Mesothelial cell of epicardium (in vitro differentiated cells): ENCODE measurements at regions not wholly inside any gene's neighbourhood (a gene's known extent, or its start where the extent isn't known, plus 50 kb on each side); places are given as distances from the start of the nearest gene placed in this dataset.

Experiments
- DNase-seq, 2 experiments: peaks; one replicate each; pipeline ENCODE4 v3.0.0; 2021; ENCODE audit warnings: low spot score in 2 of 2; ENCODE audit not compliant: unreplicated experiment in 2 of 2
- H3K27ac Mint-ChIP-seq: 2 replicates; pipeline ENCODE4 v1.8.0; 2021; ENCODE audit warnings: mixed read lengths
- H3K27me3 Mint-ChIP-seq: 2 replicates; pipeline ENCODE4 v1.8.0; 2021; ENCODE audit warnings: low read depth, mixed read lengths
- H3K36me3 Mint-ChIP-seq: 2 replicates; pipeline ENCODE4 v1.8.0; 2021; ENCODE audit warnings: mixed read lengths
- H3K4me1 Mint-ChIP-seq: 2 replicates; pipeline ENCODE4 v1.8.0; 2021; ENCODE audit warnings: mixed read lengths
- H3K4me3 Mint-ChIP-seq: 2 replicates; pipeline ENCODE4 v1.8.0; 2021; ENCODE audit warnings: mild to moderate bottlenecking, moderate library complexity, mixed read lengths
- H3K9me3 Mint-ChIP-seq: 2 replicates; pipeline ENCODE4 v1.8.0; 2021; ENCODE audit warnings: mixed read lengths
- CTCF ChIP-seq: fragments of 200-600 bp; sonication (generic); IDR thresholded peaks from one replicate; pipeline ENCODE4 v1.5.0; 2021; ENCODE audit warnings: antibody characterized with exemption; ENCODE audit not compliant: unreplicated experiment

- Mint-ChIP-seq H3K4me1 (peaks cover 7% of the 10 kb centered on the region), H3K4me3 (no peak overlapping the region), H3K27ac (no peak overlapping the region), H3K27me3 (peaks cover 65% of the 10 kb centered on the region), H3K9me3 (no peaks in the 10 kb centered on the region), H3K36me3 (no peaks in the 10 kb centered on the region)
- no peak for TF ChIP-seq CTCF
- DNase-seq: no peak
Observed at GRCh38 chr7:133140994-133141595, 59.2 kb upstream of the CHCHD3 start.

- Mint-ChIP-seq H3K27ac (no peak overlapping the region), H3K4me1 (no peaks in the 10 kb centered on the region), H3K9me3 (peaks cover 8% of the 10 kb centered on the region), H3K4me3 (no peak overlapping the region), H3K27me3 (peaks cover 44% of the 10 kb centered on the region), H3K36me3 (no peaks in the 10 kb centered on the region)
- no peak for DNase-seq
- TF ChIP-seq CTCF: no peak
Observed at GRCh38 chr7:133150760-133151159, 68.9 kb upstream of the CHCHD3 start.

GRCh38 chr7:133152875-133153274, 71.0 kb upstream of the CHCHD3 start:
- H3K36me3 Mint-ChIP-seq: no peaks in the 10 kb centered on the region
- no peak overlapping the region for H3K4me3 Mint-ChIP-seq
- peaks cover 31% of the 10 kb centered on the region for H3K27me3 Mint-ChIP-seq
- H3K4me1 Mint-ChIP-seq: no peaks in the 10 kb centered on the region
- no peak for DNase-seq
- H3K9me3 Mint-ChIP-seq: peaks cover 2% of the 10 kb centered on the region
- TF ChIP-seq CTCF: no peak
- H3K27ac Mint-ChIP-seq: no peak overlapping the region

- no peaks in the 10 kb centered on the region for H3K9me3 Mint-ChIP-seq
- no peak for DNase-seq
- H3K27me3 Mint-ChIP-seq: peaks cover 11% of the 10 kb centered on the region
- TF ChIP-seq CTCF: no peak
- no peak overlapping the region for H3K27ac Mint-ChIP-seq
- no peaks in the 10 kb centered on the region for H3K36me3 Mint-ChIP-seq
- H3K4me3 Mint-ChIP-seq: no peak overlapping the region
- H3K4me1 Mint-ChIP-seq: peaks cover 6% of the 10 kb centered on the region
Observed at GRCh38 chr7:133155146-133155545, 73.3 kb upstream of the CHCHD3 start.

- Mint-ChIP-seq H3K36me3 (no peaks in the 10 kb centered on the region), H3K4me3 (no peak overlapping the region), H3K9me3 (no peaks in the 10 kb centered on the region), H3K27me3 (peaks cover 7% of the 10 kb centered on the region), H3K27ac (no peak overlapping the region), H3K4me1 (peaks cover 10% of the 10 kb centered on the region)
- no peak for DNase-seq
- no peak for TF ChIP-seq CTCF
Observed at GRCh38 chr7:133155642-133156041, 73.8 kb upstream of the CHCHD3 start.

- Mint-ChIP-seq H3K27me3 (peaks cover 7% of the 10 kb centered on the region), H3K4me3 (no peak overlapping the region), H3K36me3 (no peaks in the 10 kb centered on the region), H3K27ac (no peak overlapping the region), H3K4me1 (peaks cover 11% of the 10 kb centered on the region), H3K9me3 (no peaks in the 10 kb centered on the region)
- TF ChIP-seq CTCF: no peak
- DNase-seq: no peak
Observed at GRCh38 chr7:133157045-133157444, 75.2 kb upstream of the CHCHD3 start.
